ENCODE measurements at regions not wholly inside any gene's neighbourhood (a gene's known extent, or its start where the extent isn't known, plus 50 kb on each side); places are given as distances from the start of the nearest gene placed in this dataset.

DNA sequence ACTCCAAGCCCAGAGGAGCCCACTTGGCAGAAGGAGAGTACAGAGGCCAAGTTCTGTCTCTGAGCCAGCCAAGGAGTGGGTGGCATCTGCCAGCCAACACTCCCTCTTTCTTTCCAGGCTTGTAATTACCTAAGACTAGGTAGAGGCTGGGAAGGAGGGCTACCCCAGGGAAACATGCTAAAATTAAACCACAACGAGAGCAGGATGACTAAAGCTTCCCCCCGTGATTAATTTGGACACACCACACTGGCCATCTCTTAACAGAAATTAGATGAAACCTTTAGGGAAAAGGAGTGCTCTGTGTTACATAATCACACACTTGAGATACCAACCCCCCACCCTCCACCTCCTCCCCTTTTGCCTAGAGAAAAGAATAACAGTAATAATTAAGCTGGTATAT lies 102.1 kb upstream of the ZC3H12A start:
- TF ChIP-seq POLR2A (IDR thresholded peaks at IDR 0.05; ENCODE audit: low read depth, low read length) = no peak
- TF ChIP-seq, protein P1, sequence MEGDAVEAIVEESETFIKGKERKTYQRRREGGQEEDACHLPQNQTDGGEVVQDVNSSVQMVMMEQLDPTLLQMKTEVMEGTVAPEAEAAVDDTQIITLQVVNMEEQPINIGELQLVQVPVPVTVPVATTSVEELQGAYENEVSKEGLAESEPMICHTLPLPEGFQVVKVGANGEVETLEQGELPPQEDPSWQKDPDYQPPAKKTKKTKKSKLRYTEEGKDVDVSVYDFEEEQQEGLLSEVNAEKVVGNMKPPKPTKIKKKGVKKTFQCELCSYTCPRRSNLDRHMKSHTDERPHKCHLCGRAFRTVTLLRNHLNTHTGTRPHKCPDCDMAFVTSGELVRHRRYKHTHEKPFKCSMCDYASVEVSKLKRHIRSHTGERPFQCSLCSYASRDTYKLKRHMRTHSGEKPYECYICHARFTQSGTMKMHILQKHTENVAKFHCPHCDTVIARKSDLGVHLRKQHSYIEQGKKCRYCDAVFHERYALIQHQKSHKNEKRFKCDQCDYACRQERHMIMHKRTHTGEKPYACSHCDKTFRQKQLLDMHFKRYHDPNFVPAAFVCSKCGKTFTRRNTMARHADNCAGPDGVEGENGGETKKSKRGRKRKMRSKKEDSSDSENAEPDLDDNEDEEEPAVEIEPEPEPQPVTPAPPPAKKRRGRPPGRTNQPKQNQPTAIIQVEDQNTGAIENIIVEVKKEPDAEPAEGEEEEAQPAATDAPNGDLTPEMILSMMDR (IDR thresholded peaks at IDR 0.05; ENCODE audit: extremely low read depth in 1 of 2, insufficient read depth in 1 of 2, low read depth in 1 of 2, low read length in 2 of 2) = no peak
- TF ChIP-seq, protein P2, sequence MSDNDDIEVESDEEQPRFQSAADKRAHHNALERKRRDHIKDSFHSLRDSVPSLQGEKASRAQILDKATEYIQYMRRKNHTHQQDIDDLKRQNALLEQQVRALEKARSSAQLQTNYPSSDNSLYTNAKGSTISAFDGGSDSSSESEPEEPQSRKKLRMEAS (IDR thresholded peaks at IDR 0.05; ENCODE audit: insufficient read depth, insufficient read length) = no peak
- TF ChIP-seq MYC (IDR thresholded peaks at IDR 0.05; ENCODE audit: low read depth, low read length) = no peak
- TF ChIP-seq GATA2 (IDR thresholded peaks at IDR 0.05; ENCODE audit: insufficient read depth, insufficient read length, low read depth, low read length) = no peak

Measured in endothelial cell of umbilical vein (primary cell).